Nephron progenitor cell (in vitro differentiated cells): ENCODE measurements at regions not wholly inside any gene's neighbourhood (a gene's known extent, or its start where the extent isn't known, plus 50 kb on each side); places are given as distances from the start of the nearest gene placed in this dataset.

Experiments used
- DNase-seq: peaks from one replicate; pipeline ENCODE4 v3.0.0; 2021
- H3K27ac Mint-ChIP-seq: 2 replicates; pipeline ENCODE4 v1.8.0; 2021; ENCODE audit warnings: mild to moderate bottlenecking, moderate library complexity, mixed read lengths
- H3K27me3 Mint-ChIP-seq: 2 replicates; pipeline ENCODE4 v1.8.0; 2021; ENCODE audit warnings: mild to moderate bottlenecking, low read depth, mixed read lengths; ENCODE audit not compliant: poor library complexity
- H3K36me3 Mint-ChIP-seq: 2 replicates; pipeline ENCODE4 v1.8.0; 2021; ENCODE audit warnings: low read depth, mixed read lengths
- H3K4me1 Mint-ChIP-seq: 2 replicates; pipeline ENCODE4 v1.8.0; 2021; ENCODE audit warnings: mixed read lengths
- H3K4me3 Mint-ChIP-seq: 2 replicates; pipeline ENCODE4 v1.8.0; 2021; ENCODE audit warnings: mild to moderate bottlenecking, moderate library complexity, mixed read lengths
- H3K9me3 Mint-ChIP-seq: 2 replicates; pipeline ENCODE4 v1.8.0; 2021; ENCODE audit warnings: mild to moderate bottlenecking, moderate library complexity, mixed read lengths
- CTCF ChIP-seq: fragments of 200-600 bp; sonication (generic); IDR thresholded peaks from 2 replicates; pipeline ENCODE4 v1.5.0; 2021; ENCODE audit warnings: antibody characterized with exemption

GRCh38 chr13:29924482-29925350 is 74.3 kb upstream of the UBL3 start:
- DNase-seq = no peak
- no peak overlapping the region for H3K4me3 Mint-ChIP-seq
- peak overlapping the region; percentile 73 for H3K27ac Mint-ChIP-seq
- H3K9me3 Mint-ChIP-seq = no peaks in the 10 kb centered on the region
- TF ChIP-seq CTCF = no peak
- H3K36me3 Mint-ChIP-seq = no peaks in the 10 kb centered on the region
- no peaks in the 10 kb centered on the region for H3K27me3 Mint-ChIP-seq
- peaks cover 30% of the 10 kb centered on the region for H3K4me1 Mint-ChIP-seq

GRCh38 chr13:29923554-29924481 is 73.4 kb upstream of the UBL3 start:
- Mint-ChIP-seq H3K27ac (no peak overlapping the region), H3K4me1 (peaks cover 30% of the 10 kb centered on the region), H3K4me3 (no peak overlapping the region)

GRCh38 chr13:29922896-29923295 is 72.5 kb upstream of the UBL3 start:
- Mint-ChIP-seq H3K9me3 (no peaks in the 10 kb centered on the region), H3K27me3 (peaks cover 2% of the 10 kb centered on the region), H3K27ac (no peak overlapping the region), H3K4me1 (peaks cover 38% of the 10 kb centered on the region), H3K4me3 (no peak overlapping the region), H3K36me3 (no peaks in the 10 kb centered on the region)
- DNase-seq = no peak
- TF ChIP-seq CTCF = no peak

More at GRCh38 chr13:29923554-29924481, 73.4 kb upstream of the UBL3 start:
- Mint-ChIP-seq H3K9me3 (no peaks in the 10 kb centered on the region), H3K27me3 (peaks cover 2% of the 10 kb centered on the region), H3K36me3 (no peaks in the 10 kb centered on the region)
- no peak for DNase-seq
- peak; percentile 62 for TF ChIP-seq CTCF

DNA sequence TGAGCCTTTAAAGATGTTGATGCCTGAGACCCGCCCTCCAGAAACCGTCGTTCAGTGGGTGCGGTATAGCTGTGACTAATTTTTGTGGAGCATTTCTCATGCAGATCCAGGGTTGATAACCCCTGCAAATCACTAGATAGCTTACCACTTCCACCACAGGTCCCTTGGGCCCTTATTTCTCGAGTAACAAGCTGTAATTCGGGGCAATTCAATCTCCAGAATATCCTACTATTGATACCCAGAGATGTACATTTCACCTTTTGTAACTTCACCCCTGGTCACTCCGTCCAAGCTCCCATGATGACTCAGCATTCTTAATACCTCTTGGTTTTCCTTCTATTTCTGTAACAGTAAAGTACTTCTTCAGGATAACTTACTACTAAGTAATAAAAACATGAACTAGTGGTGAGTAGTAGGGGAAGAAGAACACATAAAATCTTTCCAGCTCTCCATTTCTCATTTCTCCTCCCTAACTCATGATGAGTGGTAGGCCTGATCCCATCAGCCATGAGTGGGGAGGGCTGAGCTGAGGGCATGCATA is 71.9 kb upstream of the UBL3 start:
- Mint-ChIP-seq H3K27ac (no peak overlapping the region), H3K4me1 (peaks cover 39% of the 10 kb centered on the region), H3K4me3 (no peak overlapping the region), H3K9me3 (no peaks in the 10 kb centered on the region), H3K27me3 (peaks cover 2% of the 10 kb centered on the region), H3K36me3 (no peaks in the 10 kb centered on the region)
- TF ChIP-seq CTCF = no peak
- no peak for DNase-seq

- Mint-ChIP-seq H3K27ac (no peak overlapping the region), H3K4me1 (peaks cover 39% of the 10 kb centered on the region)
These were observed 71.1 kb upstream of the UBL3 start for GRCh38 chr13:29921542-29921941.

More at GRCh38 chr13:29921542-29921941, 71.1 kb upstream of the UBL3 start:
- Mint-ChIP-seq H3K9me3 (no peaks in the 10 kb centered on the region), H3K27me3 (peaks cover 2% of the 10 kb centered on the region), H3K4me3 (no peak overlapping the region), H3K36me3 (no peaks in the 10 kb centered on the region)
- no peak for DNase-seq
- no peak for TF ChIP-seq CTCF
